HEK293T (cell line): ENCODE measurements at regions not wholly inside any gene's neighbourhood (a gene's known extent, or its start where the extent isn't known, plus 50 kb on each side); places are given as distances from the start of the nearest gene placed in this dataset.
"Not testable (repeated sequence)": the region's sequence is repeated elsewhere in the genome, so short reads cannot be mapped to it uniquely, and the experiment has no call there.

Experiments used
- CTCF ChIA-PET: fragments of 350-600 bp; formaldehyde crosslinking; extraction: SDS; loops from one replicate; lab custom pipeline; 2021; ENCODE audit warnings: antibody characterized with exemption, inconsistent platforms; lab: Yijun Ruan, JAX
- POLR2A ChIA-PET: fragments of 350-600 bp; formaldehyde crosslinking; extraction: SDS; loops from one replicate; lab custom pipeline; 2020; ENCODE audit warnings: antibody characterized with exemption, inconsistent platforms; lab: Yijun Ruan, JAX
- DNase-seq: peaks from one replicate; pipeline ENCODE4 v3.0.0; 2012; ENCODE audit warnings: mixed read lengths; ENCODE audit errors: extremely low spot score

DNA sequence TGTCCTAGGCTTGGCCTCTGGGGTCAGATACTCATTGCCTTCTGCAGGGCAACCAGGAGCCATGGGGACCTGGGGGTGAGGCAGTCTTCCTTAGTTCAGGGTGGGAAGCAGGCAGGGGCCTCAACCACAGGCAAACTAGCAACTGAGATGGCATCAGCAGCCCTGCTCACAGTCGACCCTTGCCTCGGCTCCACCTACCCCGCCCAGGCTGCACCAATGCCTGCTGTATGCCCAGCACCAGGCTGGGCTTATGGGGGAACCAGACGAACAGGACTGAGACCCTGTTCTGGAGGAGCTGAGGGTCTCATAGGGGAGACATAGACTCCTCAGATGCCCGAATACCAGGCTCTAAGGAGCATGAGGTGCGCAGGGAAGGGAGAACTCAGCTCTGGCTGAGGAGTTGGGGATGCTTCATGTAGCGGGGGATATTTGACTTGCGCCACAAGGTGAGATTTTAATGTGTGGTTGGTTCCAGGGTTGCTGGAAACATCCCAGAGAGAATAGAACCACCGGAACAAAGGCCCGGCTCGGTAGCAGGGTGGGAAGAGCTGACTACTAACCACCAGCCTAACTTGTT, 78.4 kb upstream of the GOLGA6L4 start:
- DNase-seq, POLR2A ChIA-PET, CTCF ChIA-PET: not testable (repeated sequence)

DNA sequence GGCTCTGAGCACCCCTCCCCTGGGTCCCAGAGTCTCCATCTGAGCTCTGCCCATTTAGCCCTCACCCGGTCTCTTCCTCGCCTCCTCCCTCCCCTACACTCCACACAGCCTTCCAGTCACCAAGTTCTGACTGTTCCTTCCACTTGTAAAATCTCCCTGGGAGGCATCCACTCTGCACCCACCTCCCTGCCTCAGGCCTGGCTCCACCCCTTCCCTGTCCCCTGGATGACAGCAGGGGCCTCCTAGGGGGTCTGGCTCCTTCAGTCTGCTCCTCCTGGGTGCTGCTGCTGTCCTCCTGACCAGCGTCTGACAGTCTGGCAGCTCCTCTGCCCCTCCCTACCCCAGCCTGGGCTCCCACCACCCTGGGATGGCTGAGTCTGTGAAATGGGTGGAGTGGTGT, 77.7 kb upstream of the GOLGA6L4 start:
- CTCF ChIA-PET, POLR2A ChIA-PET, DNase-seq: not testable (repeated sequence)

DNA sequence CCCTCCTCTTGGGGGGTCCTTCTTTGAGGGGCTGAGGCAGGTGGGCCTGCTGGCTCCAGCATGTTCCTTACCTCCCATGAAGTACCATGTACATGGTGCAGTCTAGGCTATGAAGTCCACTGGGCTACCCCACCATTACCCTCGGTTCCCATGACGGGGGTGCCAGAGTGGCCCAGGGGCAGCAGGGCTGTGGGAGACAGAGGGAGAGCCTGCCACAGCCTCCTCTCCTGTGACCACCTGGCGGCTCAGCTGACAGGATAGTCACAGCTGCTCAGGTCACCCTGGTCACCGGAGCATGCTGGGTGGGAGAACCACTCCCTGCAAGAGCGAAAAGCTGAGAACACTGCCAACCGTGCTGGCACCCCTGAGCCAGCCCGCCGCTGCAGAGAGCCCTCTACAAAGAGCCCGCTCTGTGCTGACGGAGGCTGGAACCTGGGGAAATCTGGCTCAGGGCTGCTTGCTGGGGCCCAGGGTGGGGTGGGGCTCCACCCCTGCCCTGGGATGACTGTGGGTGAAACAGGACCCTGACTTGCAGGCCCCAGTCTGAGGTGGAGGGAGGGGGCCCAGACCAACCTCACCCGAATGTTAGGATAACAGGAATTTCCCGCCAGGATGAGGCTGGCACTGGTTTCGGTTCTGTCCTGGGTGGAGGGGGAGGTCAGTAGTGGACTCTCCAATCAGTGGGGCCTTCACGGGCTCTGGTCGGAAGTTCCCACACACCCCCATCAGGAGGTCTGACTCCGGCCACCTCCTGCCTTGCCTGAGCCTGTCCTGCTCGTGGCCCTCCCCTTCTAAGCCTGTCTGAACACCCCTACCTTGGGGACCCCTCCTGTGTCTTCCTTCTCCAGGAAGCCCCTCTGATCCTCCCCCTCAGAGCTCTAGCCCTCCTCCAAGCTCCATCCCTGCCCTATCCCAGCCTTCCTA, 76.0 kb upstream of the GOLGA6L4 start:
- POLR2A ChIA-PET: not testable (repeated sequence)

DNA sequence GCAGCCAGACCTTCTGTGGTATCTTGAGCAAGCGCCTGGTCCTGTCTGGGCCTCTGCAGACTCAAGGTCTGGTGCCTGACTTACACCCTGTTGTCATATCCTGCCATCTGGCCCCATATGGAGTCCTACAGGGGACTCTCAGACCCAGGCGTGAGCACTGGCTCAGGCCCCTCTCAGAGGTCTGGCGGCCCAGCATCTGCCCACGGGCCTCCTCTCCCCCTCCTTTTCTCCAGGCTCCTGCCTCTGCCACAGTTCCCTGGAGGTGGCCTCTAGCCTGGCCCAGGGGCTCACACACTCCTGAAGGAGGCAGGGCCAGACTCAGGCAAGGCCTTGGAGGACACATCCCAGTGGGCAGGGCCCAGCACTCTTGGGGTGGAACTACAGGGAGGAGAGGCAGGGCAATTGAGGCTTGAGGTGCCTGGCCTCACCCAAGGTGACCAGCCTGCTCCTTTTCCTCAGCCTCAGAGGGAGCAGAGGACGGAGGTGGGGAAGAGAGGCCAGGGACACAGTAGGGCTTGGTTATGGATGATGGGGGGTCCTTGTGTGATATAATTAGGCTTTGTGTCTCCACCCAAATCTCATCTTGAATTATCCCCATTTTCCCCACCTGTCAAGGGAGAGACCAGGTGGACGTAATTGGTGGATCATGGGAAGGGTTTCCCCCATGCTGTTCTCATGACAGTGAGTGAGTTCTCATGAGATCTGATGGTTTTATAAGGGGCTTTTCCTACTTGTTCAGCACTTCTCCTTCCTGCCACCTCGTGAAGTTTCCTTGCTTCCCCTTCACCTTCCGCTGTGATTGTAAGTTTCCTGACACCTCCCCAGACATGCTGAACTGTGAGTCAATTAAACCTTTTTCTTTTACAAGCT, 70.9 kb upstream of the GOLGA6L4 start:
- POLR2A ChIA-PET, DNase-seq, CTCF ChIA-PET: not testable (repeated sequence)

More for the DNA sequence above, 76.0 kb upstream of the GOLGA6L4 start:
- DNase-seq, CTCF ChIA-PET: not testable (repeated sequence)

DNA sequence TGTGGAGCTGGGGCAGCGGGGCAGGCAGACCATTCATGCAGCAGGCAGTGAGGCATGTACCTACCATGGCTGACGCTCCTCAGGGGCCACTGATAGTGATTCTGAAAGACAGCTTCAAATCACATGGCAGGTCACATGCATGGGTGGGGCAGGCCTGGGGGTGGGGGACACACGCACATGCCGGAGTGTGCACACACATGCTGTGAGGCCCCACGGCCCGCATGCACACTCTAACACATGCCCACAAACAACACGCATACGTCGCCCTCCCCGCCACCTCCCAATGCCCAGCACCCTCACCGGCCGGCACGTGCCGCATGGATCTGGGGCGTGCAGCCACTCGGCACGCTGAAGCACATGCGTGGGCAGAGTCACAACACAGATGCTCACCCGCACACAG, 65.5 kb upstream of the GOLGA6L4 start:
- POLR2A ChIA-PET, CTCF ChIA-PET, DNase-seq: not testable (repeated sequence)

DNA sequence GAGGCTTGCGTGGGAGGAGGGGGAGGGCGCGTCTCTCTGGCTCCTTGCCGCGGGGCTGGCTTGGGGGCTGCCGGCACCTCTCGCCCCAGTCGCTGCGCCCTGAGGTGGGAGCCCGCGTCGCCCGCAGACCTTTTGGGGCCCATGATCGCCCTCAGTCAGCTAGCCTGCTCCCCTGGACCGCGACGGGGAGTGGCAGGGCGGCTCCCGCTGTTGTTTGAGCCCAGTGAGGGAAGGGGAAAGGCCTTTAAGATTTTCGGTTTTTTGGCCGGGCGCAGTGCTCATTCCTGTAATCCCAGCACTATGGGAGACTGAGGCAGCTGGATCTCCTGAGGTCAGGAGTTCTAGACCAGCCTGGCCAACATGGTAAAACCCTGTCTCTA, 62.4 kb upstream of the GOLGA6L4 start:
- CTCF ChIA-PET, DNase-seq, POLR2A ChIA-PET: not testable (repeated sequence)
